ENCODE measurements at regions not wholly inside any gene's neighbourhood (a gene's known extent, or its start where the extent isn't known, plus 50 kb on each side); places are given as distances from the start of the nearest gene placed in this dataset.

DNA sequence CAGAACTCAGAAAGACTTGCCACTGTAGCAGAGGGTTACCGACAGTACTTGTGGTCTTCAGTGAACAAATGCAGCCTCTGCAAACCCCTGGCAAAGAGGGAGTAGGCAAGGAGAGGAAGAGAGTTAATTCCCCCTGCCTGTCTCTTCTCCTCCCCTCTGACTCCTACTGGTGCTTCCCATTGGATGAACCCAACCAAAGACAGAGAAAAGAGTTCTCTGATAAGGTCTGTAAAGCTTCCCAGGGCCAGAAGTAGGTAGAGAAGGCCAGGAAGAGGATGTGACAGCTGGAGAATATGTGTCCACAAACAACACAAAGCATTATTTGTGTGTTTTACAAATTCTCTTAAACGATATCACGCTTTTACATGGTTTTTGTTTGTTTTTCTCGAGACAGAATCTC, 66.6 kb upstream of the GPCPD1 start (continued):
- no peak for TF ChIP-seq ZBTB33 (IDR thresholded peaks at IDR 0.05)
- TF ChIP-seq ZNF24 (IDR thresholded peaks at IDR 0.05) = no peak
- TF ChIP-seq JUNB (IDR thresholded peaks at IDR 0.05) = no peak
- no peak for TF ChIP-seq CEBPZ (IDR thresholded peaks at IDR 0.05; ENCODE audit: low read depth, low read length)
- no peak for TF ChIP-seq CUX1 (IDR thresholded peaks at IDR 0.05; ENCODE audit: insufficient replicate concordance, low read depth, low read length)

Measured in GM12878 (cell line).